ENCODE measurements at regions not wholly inside any gene's neighbourhood (a gene's known extent, or its start where the extent isn't known, plus 50 kb on each side); places are given as distances from the start of the nearest gene placed in this dataset.

DNA sequence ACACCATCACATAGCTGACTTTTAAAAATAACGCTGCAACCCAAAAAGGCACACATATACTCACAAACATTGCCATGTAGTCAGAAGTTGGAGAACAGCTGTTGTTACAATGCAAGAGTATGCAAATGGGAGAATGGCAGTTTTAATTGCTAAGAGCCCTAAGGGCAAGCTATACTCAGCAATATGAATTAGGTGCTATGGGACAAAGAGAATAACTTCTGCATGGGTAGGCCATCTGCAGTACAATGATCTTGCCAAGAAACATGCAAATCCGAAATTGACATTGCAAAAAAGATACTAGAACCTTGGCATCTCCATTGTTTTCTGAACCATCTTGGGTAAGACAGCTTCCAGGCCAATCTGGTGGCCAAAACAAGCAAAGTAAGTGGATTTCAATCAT is 697.8 kb downstream of the LRRIQ3 start:
- in situ Hi-C loops (cut with HindIII; ENCODE audit: low pct_ligation_motif_present, low sequenced_read_pairs), result no loop called here
- Histone ChIP-seq H3K27ac (no peak overlapping the region), H3K27me3 (replicated peaks) (no peaks in the 10 kb centered on the region), H3K36me3 (replicated peaks) (no peaks in the 10 kb centered on the region), H3K4me3 (ENCODE audit: low read depth, low read length) (no peak overlapping the region)
- TF ChIP-seq, protein P1, sequence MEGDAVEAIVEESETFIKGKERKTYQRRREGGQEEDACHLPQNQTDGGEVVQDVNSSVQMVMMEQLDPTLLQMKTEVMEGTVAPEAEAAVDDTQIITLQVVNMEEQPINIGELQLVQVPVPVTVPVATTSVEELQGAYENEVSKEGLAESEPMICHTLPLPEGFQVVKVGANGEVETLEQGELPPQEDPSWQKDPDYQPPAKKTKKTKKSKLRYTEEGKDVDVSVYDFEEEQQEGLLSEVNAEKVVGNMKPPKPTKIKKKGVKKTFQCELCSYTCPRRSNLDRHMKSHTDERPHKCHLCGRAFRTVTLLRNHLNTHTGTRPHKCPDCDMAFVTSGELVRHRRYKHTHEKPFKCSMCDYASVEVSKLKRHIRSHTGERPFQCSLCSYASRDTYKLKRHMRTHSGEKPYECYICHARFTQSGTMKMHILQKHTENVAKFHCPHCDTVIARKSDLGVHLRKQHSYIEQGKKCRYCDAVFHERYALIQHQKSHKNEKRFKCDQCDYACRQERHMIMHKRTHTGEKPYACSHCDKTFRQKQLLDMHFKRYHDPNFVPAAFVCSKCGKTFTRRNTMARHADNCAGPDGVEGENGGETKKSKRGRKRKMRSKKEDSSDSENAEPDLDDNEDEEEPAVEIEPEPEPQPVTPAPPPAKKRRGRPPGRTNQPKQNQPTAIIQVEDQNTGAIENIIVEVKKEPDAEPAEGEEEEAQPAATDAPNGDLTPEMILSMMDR (IDR thresholded peaks at IDR 0.05; ENCODE audit: low read depth, low read length, missing control alignments), result no peak
- DNase-seq, result no peak

DNA sequence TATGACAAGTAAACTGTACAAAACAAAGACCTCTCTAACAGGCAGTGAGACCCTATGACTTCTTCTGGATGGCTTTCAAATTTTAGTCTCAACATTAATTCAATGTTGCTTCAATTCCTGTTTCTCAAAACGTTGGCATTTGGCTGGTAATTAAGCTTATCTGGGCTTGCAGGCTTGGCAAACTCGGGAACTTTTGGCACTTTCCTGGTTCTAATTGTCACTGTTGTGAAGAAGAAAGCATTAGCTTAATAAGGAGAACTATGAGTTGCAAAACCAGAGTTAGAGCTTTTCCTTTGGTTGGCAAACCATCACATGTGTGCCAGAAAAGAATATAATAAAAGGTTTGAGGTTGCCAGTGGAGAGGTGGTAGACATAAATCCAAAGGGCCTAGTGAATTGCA is 698.3 kb downstream of the LRRIQ3 start:
- H3K36me3 ChIP-seq (replicated peaks), result no peaks in the 10 kb centered on the region
- H3K27me3 ChIP-seq (replicated peaks), result no peaks in the 10 kb centered on the region
- H3K4me3 ChIP-seq (ENCODE audit: low read depth, low read length), result no peak overlapping the region
- TF ChIP-seq, protein P1 (IDR thresholded peaks at IDR 0.05; ENCODE audit: low read depth, low read length, missing control alignments), result no peak
- DNase-seq, result no peak
- H3K27ac ChIP-seq, result no peak overlapping the region
- in situ Hi-C loops (cut with HindIII; ENCODE audit: low pct_ligation_motif_present, low sequenced_read_pairs), result no loop called here

DNA sequence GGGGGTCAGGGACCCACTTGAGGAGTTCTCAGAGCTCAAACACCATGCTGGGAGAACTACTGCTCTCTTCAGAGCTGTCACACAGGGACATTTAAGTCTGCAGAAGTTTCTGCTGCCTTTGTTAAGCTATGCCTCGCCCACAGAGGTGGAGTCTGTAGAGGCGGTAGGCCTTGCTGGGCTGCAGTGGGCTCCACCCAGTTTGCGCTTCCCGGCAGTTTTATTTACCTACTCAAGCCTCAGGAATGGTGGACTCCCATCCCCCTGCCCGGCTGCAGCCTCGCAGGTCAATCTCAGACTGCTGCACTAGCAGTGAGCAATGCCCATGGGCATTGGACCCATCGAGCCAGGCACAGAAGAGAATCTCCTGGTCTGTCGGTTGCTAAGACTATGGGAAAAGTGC is 706.4 kb downstream of the LRRIQ3 start:
- no peak overlapping the region for H3K4me3 ChIP-seq (ENCODE audit: low read depth, low read length)
- no peak for DNase-seq
- in situ Hi-C loops (cut with HindIII; ENCODE audit: low pct_ligation_motif_present, low sequenced_read_pairs), result no loop called here
- TF ChIP-seq, protein P1 (IDR thresholded peaks at IDR 0.05; ENCODE audit: low read depth, low read length, missing control alignments), result no peak
- no peak overlapping the region for H3K27ac ChIP-seq
- H3K36me3 ChIP-seq (replicated peaks), result no peaks in the 10 kb centered on the region
- H3K27me3 ChIP-seq (replicated peaks), result no peaks in the 10 kb centered on the region

DNA sequence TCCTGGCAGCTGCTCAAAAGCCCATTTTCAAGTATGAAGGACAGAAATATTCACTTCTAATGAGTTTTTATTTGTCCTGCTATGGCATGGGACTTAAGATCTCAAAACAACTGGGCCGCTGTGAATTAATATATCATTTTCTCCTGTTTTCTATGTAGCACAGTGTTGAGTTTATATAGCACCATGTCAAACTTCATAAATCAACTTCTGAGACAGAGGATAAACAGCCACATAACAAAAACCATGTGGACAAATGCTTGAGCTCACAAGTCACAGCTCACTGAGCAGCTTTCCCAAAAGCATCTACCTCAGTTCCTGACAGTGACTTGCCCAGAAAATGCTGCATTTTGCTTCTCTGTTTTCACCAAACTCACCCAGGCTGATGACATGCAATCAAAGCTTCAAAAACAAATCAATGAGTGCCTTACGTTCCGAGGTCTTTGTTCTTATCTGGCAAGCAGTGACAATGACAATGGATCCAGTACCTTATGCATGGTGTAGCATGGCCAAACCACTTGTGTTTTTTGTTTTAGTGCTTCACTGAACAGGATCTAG is 722.6 kb downstream of the LRRIQ3 start:
- in situ Hi-C loops (cut with HindIII; ENCODE audit: low pct_ligation_motif_present, low sequenced_read_pairs), result no loop called here
- Histone ChIP-seq H3K27ac (no peak overlapping the region), H3K36me3 (replicated peaks) (no peaks in the 10 kb centered on the region), H3K4me3 (ENCODE audit: low read depth, low read length) (no peak overlapping the region), H3K27me3 (replicated peaks) (no peaks in the 10 kb centered on the region)
- TF ChIP-seq, protein P1 (IDR thresholded peaks at IDR 0.05; ENCODE audit: low read depth, low read length, missing control alignments), result no peak
- no peak for DNase-seq

DNA sequence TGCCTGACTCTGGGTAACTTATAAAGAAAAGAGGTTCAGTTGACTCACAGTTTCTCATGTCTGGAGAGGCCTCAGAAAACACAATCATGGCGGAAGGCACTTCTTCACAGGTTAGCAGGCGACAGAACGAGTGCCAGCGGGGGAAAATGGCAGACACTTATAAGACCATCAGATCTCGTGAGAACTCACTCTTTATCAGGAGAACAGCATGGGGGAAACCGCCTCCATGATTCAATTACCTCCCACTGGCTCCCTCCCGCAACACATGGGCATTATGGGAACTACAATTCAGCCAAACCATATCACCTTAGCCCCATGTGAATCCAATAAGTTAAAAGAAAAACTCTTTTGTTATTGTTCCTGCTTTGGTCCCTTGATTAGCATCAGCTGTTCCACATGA is 725.2 kb downstream of the LRRIQ3 start:
- Histone ChIP-seq H3K4me3 (ENCODE audit: low read depth, low read length) (no peak overlapping the region), H3K27me3 (replicated peaks) (no peaks in the 10 kb centered on the region), H3K36me3 (replicated peaks) (no peaks in the 10 kb centered on the region), H3K27ac (no peak overlapping the region)
- in situ Hi-C loops (cut with HindIII; ENCODE audit: low pct_ligation_motif_present, low sequenced_read_pairs), result no loop called here
- DNase-seq, result no peak
- TF ChIP-seq, protein P1 (IDR thresholded peaks at IDR 0.05; ENCODE audit: low read depth, low read length, missing control alignments), result no peak

DNA sequence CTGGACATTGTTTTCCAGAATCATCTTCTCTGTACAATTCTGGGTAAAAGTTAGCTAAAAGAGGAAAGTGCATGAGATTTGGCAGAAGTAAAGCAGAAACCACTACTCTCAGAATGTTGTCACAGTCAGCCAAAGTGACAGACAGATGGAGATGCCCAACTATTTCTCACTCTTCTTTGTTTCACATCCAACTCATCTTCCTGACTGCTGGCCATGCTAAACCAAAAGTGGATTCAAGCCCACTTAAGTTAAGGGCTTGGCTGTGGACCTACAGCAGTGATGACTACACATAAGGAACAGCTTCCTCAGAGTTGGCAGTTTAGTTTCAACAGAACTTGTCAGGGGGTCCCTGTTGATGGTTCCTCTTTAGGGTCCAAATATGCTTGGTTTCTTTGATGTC is 730.2 kb downstream of the LRRIQ3 start:
- in situ Hi-C loops (cut with HindIII; ENCODE audit: low pct_ligation_motif_present, low sequenced_read_pairs), result no loop called here
- DNase-seq, result no peak
- TF ChIP-seq, protein P1 (IDR thresholded peaks at IDR 0.05; ENCODE audit: low read depth, low read length, missing control alignments), result no peak

More for the DNA sequence above, 730.2 kb downstream of the LRRIQ3 start:
- Histone ChIP-seq H3K27me3 (replicated peaks) (no peaks in the 10 kb centered on the region), H3K27ac (no peak overlapping the region), H3K4me3 (ENCODE audit: low read depth, low read length) (no peak overlapping the region), H3K36me3 (replicated peaks) (no peaks in the 10 kb centered on the region)
